ENCODE measurements at regions not wholly inside any gene's neighbourhood (a gene's known extent, or its start where the extent isn't known, plus 50 kb on each side); places are given as distances from the start of the nearest gene placed in this dataset.

DNA sequence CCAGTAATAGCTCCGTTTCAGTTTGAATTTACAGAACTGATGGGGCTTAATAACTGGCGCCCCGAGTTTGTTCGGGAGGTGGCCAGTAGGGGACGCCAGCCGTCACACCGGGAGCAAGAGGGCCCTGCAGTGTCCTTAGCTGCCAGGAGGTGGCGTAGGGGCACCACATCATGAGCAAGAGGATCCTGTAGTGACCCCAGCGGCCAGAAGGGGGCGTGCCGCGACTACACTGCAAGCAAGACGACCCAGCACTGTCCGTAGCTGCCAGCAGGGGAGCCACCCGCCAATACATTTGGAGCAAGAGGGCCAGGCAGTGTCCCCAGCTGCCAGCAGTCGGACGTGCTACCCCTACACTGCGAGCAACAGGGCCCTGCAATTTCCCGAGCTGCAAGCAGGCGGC is 663.7 kb upstream of the B3GAT1 start:
- DNase-seq (ENCODE audit: low spot score): no peak

DNA sequence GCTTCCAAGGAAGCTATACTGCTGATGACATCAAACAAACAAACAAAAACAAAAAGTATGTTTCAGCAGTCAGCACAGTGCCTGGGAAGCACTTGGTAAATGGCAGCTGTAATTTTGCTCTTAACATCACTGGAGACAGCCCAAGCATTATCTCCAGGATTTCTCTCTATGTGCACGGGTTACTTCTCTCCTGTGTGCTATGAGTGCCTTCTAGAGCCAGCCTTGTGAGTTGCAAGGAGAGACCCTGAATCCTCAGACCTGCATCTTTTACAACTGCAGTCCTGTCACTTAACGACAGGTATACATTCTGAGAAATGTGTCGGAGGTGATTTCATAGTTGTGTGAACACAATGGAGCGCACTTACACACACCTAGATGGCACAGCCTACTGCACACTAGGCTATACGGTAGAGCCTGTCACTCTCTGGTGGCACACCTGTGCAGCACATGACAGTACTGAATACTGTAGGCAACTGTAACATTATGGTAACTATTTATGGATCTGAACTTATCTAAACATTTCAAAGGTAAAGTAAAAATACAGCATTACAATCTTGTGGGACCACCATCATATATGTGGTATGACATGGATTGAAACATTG is 662.5 kb upstream of the B3GAT1 start:
- no peak for DNase-seq (ENCODE audit: low spot score)

- DNase-seq (ENCODE audit: low spot score): no peak
These were observed 661.8 kb upstream of the B3GAT1 start for GRCh38 chr11:135073870-135074269.

GRCh38 chr11:135073381-135073780 is 661.3 kb upstream of the B3GAT1 start:
- DNase-seq (ENCODE audit: low spot score): no peak

- DNase-seq (ENCODE audit: low spot score): no peak
These were observed 657.8 kb upstream of the B3GAT1 start for GRCh38 chr11:135069890-135070289.

- DNase-seq (ENCODE audit: low spot score): no peak
These were observed 657.0 kb upstream of the B3GAT1 start for GRCh38 chr11:135069063-135069462.

DNA sequence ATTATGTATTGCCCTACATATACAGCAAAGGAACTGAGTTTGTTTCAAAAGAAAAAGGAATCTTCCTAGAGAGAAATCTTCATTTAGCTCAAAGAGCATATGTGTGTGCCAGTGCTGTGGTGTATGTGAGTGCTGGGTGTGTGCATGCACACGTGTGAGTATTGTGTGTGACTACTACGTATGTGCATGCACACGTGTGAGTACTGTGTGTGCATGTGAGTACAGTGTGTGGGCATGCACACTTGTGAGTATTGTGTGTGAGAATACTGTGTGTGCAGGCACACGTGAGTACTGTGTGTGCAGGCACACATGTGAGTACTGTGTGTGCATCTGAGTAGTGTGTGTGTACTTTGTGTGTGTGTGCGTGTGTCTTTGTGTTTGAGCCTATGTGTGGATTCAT is 651.0 kb upstream of the B3GAT1 start:
- DNase-seq (ENCODE audit: low spot score): no peak

GRCh38 chr11:135061166-135061565 is 649.1 kb upstream of the B3GAT1 start:
- no peak for DNase-seq (ENCODE audit: low spot score)

- no peak for DNase-seq (ENCODE audit: low spot score)
These were observed 634.9 kb upstream of the B3GAT1 start for GRCh38 chr11:135046986-135047385.

GRCh38 chr11:135046556-135046955 is 634.5 kb upstream of the B3GAT1 start:
- no peak for DNase-seq (ENCODE audit: low spot score)

- no peak for DNase-seq (ENCODE audit: low spot score)
These were observed 631.4 kb upstream of the B3GAT1 start for GRCh38 chr11:135043434-135043833.

DNA sequence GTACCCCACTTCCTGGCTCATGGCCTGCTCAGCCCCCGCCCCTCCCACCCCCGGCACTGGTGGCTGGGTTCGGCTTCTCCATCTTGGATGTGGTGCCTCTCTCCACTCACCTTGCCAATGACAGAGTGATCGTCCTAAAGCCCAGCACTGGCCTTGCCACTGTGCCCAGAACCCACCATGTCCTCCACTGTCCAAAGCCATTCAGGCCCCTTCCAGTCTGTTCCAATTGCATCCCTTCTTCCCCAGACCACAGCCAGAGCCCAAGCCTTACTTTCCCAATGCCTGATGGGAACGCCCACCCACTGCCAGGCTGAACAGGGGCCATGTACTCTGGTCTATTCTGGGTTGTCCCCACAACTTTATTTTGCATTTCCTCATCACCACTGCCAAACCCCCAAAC is 625.8 kb upstream of the B3GAT1 start:
- DNase-seq (ENCODE audit: low spot score): peak; percentile 54

DNA sequence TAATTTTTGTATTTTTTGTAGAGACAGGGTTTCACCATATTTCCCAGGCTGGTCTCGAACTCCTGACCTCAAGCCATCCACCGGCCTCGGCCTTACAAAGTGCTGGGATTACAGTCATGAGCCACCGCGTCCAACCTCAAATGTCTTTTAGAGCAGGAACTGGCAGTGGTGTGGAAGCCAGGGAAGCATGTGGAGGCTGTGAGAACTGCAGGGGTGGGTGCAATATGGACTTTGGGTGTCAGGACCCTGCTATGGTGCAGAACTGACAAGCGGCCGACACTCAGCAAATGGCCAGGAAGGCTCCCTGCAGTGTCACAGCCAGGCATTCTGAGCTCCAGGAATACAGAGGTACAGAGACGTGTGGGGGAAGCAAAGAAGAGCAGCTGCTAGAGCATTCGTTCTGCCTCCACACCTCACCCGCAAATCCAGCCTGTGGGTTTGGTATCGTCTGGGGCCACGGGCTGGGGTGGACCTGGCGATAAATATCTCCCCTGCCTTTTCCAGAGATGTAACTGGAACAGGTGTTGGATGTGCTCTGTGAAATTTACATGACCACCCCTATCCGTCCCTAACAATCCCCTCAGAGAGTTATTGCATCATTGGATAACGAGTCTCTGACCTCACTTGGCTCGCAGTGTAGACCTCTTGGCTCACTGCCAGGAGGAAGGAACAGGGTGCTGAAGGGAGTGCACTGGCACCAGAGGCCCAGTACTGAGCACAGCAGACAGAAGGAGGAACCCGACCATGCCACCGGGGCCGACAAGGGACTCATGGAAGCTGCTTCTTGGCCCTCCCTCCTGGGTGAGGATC is 624.7 kb upstream of the B3GAT1 start:
- no peak for DNase-seq (ENCODE audit: low spot score)

DNA sequence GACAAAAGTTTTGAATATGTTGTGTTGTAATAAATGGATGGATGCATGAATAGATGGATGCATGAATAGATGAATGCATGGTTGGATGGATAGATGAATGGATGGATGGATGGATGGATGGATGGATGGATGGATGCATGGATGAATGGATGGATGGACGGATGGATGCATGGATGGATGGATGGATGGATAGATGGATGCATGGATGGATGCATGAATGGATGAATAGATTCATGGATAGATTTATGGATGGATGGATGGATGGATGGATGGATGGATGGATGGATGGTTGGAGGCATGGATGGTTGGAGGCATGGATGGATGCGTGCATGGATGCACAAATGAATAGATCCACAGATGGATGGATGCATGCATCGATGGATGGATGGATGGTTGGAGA is 623.2 kb upstream of the B3GAT1 start:
- no peak for DNase-seq (ENCODE audit: low spot score)

DNA sequence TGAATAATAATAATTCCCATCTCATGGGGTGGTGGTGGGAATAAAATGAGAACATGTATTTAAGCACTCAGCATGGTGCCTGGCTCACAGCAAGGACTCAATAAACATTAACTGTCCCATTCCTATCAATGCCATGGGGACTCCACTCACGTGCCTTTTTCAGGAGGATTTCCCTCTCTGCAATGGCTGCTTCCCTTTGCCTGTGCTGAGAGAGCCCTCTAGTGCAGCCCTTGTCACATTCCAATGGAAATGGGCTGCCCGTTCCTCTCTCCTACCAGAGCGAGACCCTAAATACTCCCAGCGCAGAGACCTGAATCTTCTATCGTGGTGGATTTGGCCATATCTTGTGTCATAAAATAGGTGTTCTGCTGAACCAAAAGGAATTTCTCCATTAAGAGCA is 621.5 kb upstream of the B3GAT1 start:
- DNase-seq (ENCODE audit: low spot score): peak; percentile 78

DNA sequence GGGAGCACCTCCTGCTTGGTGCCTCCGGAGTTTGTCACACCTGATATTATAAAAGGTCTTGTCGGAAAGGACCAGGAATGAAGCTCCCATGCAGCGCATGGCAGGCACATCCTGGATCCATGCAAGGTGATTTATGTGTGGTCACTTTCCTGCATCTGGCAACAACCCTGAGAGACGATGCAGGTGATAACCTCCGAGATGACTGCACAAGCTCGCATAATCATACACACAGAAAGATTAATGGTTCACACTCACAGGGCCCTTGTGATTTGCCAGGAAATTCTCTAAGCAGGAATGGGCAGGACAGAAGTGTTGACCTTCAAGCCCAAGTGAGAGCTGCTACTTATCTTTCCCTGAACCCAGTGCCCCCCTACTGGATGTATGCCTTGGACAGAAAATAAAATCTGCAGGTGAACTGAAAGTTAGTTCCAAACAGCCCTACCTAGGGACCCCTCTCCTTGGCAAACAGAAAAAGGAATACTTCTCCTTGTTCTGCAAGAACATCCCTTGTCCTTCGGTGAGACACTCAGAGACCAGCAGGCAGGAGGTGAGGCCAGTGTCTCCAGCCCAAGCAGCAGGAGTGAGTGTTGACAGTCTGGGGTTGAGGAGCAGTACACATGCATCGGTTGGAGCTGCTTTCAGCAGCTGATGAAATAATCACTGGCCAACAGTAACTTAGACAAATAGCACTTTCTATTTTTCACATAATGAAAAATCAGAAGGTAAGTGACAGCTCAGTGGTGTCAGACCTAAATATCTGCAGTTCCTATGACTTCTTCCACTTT is 619.4 kb upstream of the B3GAT1 start:
- DNase-seq (ENCODE audit: low spot score): no peak

GRCh38 chr11:135027461-135027860 is 615.4 kb upstream of the B3GAT1 start:
- DNase-seq (ENCODE audit: low spot score): peak; percentile 79

GRCh38 chr11:135023499-135023898 is 611.5 kb upstream of the B3GAT1 start:
- no peak for DNase-seq (ENCODE audit: low spot score)

- DNase-seq (ENCODE audit: low spot score): no peak
These were observed 610.4 kb upstream of the B3GAT1 start for GRCh38 chr11:135022454-135022853.

- no peak for DNase-seq (ENCODE audit: low spot score)
These were observed 607.9 kb upstream of the B3GAT1 start for GRCh38 chr11:135019899-135020298.

DNA sequence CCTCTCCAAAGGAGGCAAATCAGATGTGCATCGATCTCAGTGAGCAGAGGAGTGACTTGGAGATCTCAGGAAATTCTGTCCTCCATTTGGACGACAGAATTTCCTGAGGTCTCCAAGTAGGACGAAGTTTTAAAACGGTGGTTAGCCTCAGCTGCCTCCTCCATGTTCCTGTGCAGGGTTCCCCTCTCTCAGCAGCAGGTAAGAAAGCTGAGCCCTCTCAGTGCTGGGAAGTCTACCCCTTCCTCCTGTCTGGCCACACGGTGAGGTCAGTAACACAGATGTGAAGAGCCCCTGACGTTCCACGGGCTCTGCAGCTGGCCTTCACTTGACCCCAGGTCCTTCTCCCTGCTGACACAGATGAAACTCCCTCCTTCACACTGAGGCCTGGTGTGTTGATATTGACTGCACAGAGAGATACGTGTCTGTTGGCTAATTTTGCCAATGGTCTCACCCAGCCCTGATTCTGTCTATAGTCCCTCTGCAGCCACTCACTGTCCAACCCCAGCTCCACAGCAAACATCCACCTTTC is 607.4 kb upstream of the B3GAT1 start:
- DNase-seq (ENCODE audit: low spot score): no peak

- no peak for DNase-seq (ENCODE audit: low spot score)
These were observed 605.3 kb upstream of the B3GAT1 start for GRCh38 chr11:135017296-135017695.

DNA sequence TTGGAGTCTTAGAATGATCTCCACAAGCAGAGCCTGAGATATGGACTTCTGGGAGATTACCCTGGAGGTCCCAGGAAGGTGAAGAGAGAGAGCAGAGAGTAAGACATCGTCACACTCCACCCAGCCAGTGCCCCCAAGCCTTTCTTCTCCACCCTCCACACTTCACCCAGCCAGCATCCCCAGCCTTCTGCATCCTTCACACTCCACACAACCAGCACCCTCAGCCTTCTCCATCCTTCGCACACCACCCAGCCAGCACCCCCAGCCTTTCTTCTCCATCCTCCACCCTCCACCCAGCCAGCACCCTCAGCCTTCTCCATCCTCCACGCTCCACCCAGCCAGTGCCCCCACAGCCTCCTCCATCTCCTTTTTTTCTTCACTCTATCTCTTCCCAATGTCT is 603.9 kb upstream of the B3GAT1 start:
- DNase-seq (ENCODE audit: low spot score): no peak

All from iPS-NIHi11 (cell line).